ENCODE measurements at regions not wholly inside any gene's neighbourhood (a gene's known extent, or its start where the extent isn't known, plus 50 kb on each side); places are given as distances from the start of the nearest gene placed in this dataset.

DNA sequence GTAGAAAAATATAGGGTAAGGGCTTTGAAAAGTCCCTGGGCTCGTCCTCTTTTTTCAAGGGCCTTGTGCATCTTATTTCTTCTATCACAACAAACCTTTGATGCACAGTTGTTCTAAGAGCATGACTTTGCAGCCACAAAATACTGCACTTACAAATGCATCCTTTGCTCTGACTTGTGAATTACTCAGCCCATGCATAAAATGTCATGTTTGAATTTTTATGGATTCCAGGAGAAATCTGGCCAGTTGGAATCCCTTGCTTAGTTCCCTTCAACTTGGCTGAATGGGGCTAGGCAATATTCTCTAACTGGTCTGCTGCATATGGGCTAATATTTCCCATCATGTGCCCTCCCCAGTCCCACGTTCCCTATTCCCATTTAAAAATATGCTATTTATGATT lies 523.9 kb upstream of the RGMA start:
- no peak for DNase-seq (ENCODE audit: extremely low read depth, low read depth)
- TF ChIP-seq, protein P1, sequence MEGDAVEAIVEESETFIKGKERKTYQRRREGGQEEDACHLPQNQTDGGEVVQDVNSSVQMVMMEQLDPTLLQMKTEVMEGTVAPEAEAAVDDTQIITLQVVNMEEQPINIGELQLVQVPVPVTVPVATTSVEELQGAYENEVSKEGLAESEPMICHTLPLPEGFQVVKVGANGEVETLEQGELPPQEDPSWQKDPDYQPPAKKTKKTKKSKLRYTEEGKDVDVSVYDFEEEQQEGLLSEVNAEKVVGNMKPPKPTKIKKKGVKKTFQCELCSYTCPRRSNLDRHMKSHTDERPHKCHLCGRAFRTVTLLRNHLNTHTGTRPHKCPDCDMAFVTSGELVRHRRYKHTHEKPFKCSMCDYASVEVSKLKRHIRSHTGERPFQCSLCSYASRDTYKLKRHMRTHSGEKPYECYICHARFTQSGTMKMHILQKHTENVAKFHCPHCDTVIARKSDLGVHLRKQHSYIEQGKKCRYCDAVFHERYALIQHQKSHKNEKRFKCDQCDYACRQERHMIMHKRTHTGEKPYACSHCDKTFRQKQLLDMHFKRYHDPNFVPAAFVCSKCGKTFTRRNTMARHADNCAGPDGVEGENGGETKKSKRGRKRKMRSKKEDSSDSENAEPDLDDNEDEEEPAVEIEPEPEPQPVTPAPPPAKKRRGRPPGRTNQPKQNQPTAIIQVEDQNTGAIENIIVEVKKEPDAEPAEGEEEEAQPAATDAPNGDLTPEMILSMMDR (IDR thresholded peaks at IDR 0.05; ENCODE audit: low read depth, low read length, missing control alignments): no peak
- H3K4me3 ChIP-seq (replicated peaks; ENCODE audit: low read depth, low read length): no peak overlapping the region

DNA sequence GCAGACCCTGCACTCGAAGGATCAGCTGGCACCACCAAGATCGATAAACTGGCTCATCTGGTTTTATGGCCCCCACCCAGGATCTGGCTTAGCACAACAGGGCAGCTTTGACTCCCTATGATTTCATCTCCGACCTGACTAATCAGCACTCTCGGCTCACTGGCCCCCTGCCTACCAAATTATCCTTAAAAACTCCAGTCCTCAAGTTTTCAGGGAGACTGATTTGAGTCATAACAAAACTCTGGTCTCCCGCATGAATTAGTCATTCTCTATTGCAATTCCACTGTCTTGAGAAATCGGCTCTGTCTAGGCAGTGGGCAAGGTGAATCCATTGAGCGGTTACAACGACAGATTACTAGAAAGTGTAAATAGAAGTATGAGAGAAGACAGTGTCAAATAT lies 521.9 kb upstream of the RGMA start:
- no peak for DNase-seq (ENCODE audit: extremely low read depth, low read depth)
- TF ChIP-seq, protein P1 (IDR thresholded peaks at IDR 0.05; ENCODE audit: low read depth, low read length, missing control alignments): no peak
- no peak overlapping the region for H3K4me3 ChIP-seq (replicated peaks; ENCODE audit: low read depth, low read length)

DNA sequence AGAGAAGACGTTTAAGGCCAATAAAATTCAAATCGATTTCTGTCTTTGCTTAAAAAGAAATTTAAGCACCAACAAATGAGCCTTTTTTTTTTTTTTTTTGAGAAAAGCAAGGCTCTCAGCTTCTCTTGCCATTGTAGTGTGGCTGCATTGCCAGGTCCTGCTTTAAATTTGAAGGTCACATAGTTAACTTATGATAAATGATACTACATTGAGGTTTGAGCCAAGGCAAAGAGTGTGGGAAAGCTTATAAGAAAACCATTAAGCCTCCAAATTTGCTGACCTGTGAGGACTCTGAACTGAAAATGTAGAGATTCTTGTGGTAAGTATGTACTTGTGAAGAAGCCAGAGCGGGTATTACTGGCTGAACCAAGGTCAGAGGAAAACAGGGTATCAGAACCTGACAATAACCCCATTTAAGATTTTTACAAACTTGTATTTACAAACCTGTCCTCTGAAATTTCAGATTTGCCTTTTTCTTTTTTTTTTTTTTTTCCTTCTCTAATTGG lies 519.7 kb upstream of the RGMA start:
- TF ChIP-seq, protein P1 (IDR thresholded peaks at IDR 0.05; ENCODE audit: low read depth, low read length, missing control alignments): no peak
- no peak for DNase-seq (ENCODE audit: extremely low read depth, low read depth)
- no peak overlapping the region for H3K4me3 ChIP-seq (replicated peaks; ENCODE audit: low read depth, low read length)

DNA sequence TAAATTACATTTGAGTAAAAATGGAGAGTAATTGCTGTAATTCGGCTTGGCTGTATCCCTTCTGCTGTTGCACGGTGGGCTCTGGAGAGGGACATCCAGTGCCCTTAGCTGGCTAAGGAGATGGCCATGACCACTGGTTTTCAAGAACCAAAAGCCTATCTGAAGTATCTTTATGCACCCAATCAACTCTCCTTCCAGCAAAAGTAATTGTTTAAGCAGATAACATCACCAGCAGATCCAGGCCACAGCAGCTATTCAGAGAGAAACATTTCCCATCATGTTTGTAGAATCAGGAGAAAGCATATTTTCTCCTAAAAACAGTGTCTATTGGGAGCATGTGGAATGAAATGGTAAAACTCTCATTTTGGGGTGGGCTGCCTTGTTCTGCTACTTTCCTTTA lies 514.5 kb upstream of the RGMA start:
- H3K4me3 ChIP-seq (replicated peaks; ENCODE audit: low read depth, low read length): no peak overlapping the region
- DNase-seq (ENCODE audit: extremely low read depth, low read depth): no peak
- TF ChIP-seq, protein P1 (IDR thresholded peaks at IDR 0.05; ENCODE audit: low read depth, low read length, missing control alignments): no peak

DNA sequence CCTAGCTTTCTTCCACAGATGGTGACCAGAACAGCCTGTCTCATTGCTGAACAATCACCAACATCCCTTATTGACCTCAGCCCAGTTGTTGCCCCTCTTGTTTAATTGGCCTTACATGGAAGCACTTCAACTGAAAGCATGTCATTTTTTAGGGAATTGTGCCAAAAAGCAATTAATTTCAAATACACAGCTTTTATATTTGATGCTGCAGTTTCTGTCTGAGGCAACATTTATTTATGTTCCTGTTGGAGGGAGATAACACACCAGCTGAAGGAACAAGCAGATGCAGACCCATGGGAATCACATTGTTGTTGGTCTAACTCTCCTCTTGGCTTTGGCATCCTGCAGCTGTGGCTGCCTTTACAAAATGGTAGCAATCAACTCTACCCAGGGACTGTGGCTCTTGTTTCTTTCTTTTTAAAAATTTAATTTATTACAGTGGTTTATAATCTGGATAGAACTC lies 498.1 kb upstream of the RGMA start:
- TF ChIP-seq, protein P1 (IDR thresholded peaks at IDR 0.05; ENCODE audit: low read depth, low read length, missing control alignments): no peak
- H3K4me3 ChIP-seq (replicated peaks; ENCODE audit: low read depth, low read length): no peak overlapping the region
- no peak for DNase-seq (ENCODE audit: extremely low read depth, low read depth)

DNA sequence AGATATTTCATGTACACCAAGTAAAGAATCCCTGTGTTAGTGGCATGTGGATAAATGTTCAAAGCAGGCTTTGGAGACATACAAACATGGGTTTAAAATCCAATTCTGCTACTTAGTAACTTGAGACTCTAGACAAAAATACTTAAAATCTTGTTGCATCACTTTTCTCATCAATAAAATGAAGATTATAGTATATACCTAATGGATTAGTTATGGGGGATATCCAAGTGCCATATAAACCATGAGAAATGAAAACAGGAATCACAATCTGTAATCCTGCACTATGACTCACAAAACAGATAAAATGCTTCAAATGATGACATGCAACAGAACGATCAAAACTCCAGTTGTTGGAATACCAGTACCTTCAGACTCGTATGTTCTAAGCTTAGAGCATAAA lies 496.0 kb upstream of the RGMA start:
- no peak overlapping the region for H3K4me3 ChIP-seq (replicated peaks; ENCODE audit: low read depth, low read length)
- DNase-seq (ENCODE audit: extremely low read depth, low read depth): no peak
- TF ChIP-seq, protein P1 (IDR thresholded peaks at IDR 0.05; ENCODE audit: low read depth, low read length, missing control alignments): no peak

DNA sequence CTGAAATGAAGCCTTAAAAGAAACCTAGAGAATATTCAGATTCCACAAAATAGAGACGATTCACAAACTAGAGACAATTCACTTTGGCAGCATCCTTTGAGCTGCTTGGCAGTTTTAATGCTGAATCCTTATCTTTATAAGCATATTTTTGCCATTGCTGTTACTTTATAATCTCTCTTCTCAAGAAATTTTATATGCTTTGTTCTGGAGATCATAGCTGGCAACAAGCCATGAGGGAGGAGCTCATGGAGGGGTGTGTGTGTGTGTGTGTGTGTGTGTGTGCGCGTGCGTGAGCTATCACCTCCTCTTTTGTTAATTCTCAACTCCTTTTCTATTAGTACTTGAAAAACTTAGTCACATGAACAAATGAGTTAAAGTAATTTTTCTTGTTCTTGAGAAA lies 495.0 kb upstream of the RGMA start:
- TF ChIP-seq, protein P1 (IDR thresholded peaks at IDR 0.05; ENCODE audit: low read depth, low read length, missing control alignments): no peak
- DNase-seq (ENCODE audit: extremely low read depth, low read depth): no peak
- H3K4me3 ChIP-seq (replicated peaks; ENCODE audit: low read depth, low read length): no peak overlapping the region
